IPS-15b (cell line): ENCODE measurements at regions not wholly inside any gene's neighbourhood (a gene's known extent, or its start where the extent isn't known, plus 50 kb on each side); places are given as distances from the start of the nearest gene placed in this dataset.
"Not testable (repeated sequence)": the region's sequence is repeated elsewhere in the genome, so short reads cannot be mapped to it uniquely, and the experiment has no call there.

Experiments used
- H3K27me3 ChIP-seq: one replicate; pipeline ENCODE4 v1.6.1; 2013; ENCODE audit warnings: low read length; ENCODE audit not compliant: control insufficient read depth, insufficient read depth
- H3K36me3 ChIP-seq: one replicate; pipeline ENCODE4 v1.6.1; 2013; ENCODE audit warnings: low read length; ENCODE audit not compliant: control insufficient read depth, insufficient read depth
- H3K4me1 ChIP-seq: one replicate; pipeline ENCODE4 v1.6.1; 2013; ENCODE audit warnings: mild to moderate bottlenecking, low read length; ENCODE audit not compliant: control insufficient read depth, insufficient read depth
- H3K4me3 ChIP-seq: one replicate; pipeline ENCODE4 v1.5.1; 2013; ENCODE audit warnings: low read depth, low read length
- H3K9ac ChIP-seq: one replicate; pipeline ENCODE4 v1.6.1; 2013; ENCODE audit warnings: low read depth, mild to moderate bottlenecking, low read length
- H3K9me3 ChIP-seq: one replicate; pipeline ENCODE4 v1.6.1; 2013; ENCODE audit warnings: mild to moderate bottlenecking, low read length; ENCODE audit not compliant: control insufficient read depth, insufficient read depth

DNA sequence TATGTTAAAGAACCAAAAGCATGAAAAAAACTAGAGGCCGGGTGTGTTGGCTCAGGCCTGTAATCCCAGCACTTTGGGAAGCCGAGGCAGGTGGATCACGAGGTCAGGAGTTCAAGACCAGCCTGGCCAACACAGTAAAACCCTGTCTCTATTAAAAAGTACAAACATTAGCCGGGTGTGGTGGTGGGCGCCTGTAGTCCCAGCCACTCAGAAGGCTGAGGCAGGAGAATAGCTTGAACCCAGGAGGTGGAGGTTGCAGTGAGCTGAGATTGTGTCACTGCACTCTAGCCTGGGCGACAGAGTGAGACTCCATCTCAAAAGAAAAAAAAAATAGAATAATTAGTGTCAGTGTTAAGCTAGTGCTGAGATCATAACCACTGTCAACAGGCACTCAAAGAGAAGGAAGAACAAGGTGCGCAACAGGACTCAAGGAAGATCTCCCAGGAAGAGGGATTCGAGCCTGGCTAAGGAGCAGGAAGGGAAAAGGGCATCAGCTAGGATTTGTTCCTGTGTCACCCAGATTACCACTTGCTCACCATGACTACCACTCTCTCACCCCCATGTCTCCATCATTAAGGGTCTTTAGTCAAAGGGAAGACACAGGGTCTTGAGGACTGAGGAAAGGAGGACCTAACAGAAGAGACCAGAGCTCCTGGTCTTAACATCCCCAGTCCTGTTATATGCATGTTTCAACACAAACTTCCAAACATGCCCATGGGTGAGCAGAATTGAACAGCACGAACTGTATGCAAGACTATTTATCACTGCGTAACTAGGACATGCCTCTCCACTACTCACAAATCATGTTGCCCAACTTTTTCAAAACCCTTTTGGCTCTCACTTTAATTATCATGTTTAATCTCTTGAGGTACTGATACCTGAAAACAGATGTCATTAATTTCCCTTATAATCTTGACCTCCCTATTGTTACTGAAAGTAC lies 88.3 kb upstream of the PLEKHM1 start:
- Histone ChIP-seq H3K9ac (no peak overlapping the region), H3K36me3 (peaks cover 4% of the 10 kb centered on the region), H3K9me3 (no peaks in the 10 kb centered on the region), H3K27me3 (no peaks in the 10 kb centered on the region), H3K4me3 (no peak overlapping the region), H3K4me1 (peaks cover 3% of the 10 kb centered on the region)

DNA sequence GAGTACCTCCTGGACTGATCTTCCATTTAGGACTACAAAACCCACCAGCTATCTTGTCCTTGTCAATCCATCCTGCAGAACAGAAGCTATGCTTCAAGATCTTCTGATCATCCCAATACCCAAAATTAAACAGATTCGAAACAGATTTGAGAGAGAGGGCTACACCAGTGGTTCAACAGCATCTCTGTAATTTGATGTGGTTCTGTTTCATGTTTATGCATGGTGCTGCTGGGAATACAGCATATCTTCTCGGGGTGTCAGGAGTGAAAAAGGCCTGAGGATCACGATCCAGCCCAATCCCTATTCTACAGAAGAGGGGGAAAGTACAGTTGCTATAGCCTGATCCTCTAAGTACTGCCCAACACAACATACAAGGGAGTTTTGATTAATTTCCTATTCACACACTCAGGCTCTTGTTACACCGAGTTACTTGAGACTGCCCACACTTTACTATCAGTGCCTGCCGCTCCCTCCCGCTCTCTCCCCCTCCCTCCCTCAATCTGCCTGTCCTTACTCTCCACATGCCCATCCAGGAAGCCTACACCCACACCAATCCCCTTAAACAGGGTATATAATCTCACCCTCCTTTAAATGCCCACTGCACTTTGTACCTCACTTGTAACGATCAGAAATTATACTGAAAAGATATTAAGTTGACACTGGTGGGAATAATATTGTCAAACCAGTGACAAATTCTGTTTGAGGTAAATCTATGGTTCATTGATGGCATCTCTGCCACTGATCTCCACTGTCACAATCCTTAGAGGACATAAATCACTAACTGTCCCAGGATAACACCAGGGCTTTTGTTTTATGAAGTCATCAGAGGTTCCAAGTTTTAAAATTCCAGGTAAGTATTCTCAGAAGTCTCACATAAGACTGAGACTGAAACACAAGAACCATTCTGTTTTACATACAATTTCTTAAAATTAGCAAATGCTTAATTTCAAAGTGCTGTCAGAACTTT lies 89.3 kb upstream of the PLEKHM1 start:
- Histone ChIP-seq H3K4me1 (peaks cover 3% of the 10 kb centered on the region), H3K9ac (no peak overlapping the region)

DNA sequence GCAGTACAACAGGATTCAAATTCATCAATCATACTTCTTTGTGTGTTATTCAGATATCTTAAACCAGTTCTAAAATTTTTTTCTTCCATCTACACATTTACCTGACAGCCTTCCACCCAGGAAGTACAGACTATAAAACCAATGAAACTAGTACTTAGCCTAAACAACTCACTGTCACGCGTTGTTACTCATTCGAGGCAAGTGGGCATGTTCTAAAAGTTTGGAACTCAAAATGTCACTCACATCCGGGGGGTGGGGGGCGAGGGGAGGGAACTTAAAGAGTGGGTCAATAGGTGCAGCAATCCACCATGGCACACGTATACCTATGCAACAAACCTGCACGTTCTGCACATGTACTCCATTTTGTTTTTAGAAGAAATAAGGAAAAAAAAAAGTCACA lies 90.4 kb upstream of the PLEKHM1 start:
- Histone ChIP-seq H3K27me3 (no peaks in the 10 kb centered on the region), H3K9me3 (no peaks in the 10 kb centered on the region), H3K4me1 (peaks cover 3% of the 10 kb centered on the region), H3K36me3 (peaks cover 4% of the 10 kb centered on the region), H3K9ac (no peak overlapping the region), H3K4me3 (no peak overlapping the region)

More for the DNA sequence above, 89.3 kb upstream of the PLEKHM1 start:
- H3K27me3 ChIP-seq: no peaks in the 10 kb centered on the region
- H3K9me3 ChIP-seq: no peaks in the 10 kb centered on the region
- no peak overlapping the region for H3K4me3 ChIP-seq
- H3K36me3 ChIP-seq: peaks cover 4% of the 10 kb centered on the region

DNA sequence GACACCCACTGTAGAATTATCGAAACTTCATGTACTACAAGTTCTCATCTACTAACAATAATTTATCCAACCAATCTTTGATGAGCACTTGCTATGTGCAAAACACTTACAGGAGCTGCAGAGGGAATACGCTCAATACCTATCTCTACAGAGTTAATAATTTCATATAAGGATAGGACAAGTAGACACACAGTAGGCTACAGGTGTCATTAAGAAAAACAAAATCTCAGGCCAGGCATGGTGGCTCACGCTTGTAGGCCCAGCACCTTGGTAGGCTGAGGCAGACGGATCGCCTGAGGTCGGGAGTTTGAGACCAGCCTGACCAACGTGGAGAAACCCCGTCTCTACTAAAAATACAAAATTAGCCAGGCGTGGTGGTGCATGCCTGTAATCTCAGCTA lies 91.3 kb upstream of the PLEKHM1 start:
- H3K36me3 ChIP-seq: peaks cover 4% of the 10 kb centered on the region
- H3K4me3 ChIP-seq: no peak overlapping the region
- H3K9me3 ChIP-seq: no peaks in the 10 kb centered on the region
- H3K4me1 ChIP-seq: peaks cover 3% of the 10 kb centered on the region
- no peaks in the 10 kb centered on the region for H3K27me3 ChIP-seq
- H3K9ac ChIP-seq: no peak overlapping the region

DNA sequence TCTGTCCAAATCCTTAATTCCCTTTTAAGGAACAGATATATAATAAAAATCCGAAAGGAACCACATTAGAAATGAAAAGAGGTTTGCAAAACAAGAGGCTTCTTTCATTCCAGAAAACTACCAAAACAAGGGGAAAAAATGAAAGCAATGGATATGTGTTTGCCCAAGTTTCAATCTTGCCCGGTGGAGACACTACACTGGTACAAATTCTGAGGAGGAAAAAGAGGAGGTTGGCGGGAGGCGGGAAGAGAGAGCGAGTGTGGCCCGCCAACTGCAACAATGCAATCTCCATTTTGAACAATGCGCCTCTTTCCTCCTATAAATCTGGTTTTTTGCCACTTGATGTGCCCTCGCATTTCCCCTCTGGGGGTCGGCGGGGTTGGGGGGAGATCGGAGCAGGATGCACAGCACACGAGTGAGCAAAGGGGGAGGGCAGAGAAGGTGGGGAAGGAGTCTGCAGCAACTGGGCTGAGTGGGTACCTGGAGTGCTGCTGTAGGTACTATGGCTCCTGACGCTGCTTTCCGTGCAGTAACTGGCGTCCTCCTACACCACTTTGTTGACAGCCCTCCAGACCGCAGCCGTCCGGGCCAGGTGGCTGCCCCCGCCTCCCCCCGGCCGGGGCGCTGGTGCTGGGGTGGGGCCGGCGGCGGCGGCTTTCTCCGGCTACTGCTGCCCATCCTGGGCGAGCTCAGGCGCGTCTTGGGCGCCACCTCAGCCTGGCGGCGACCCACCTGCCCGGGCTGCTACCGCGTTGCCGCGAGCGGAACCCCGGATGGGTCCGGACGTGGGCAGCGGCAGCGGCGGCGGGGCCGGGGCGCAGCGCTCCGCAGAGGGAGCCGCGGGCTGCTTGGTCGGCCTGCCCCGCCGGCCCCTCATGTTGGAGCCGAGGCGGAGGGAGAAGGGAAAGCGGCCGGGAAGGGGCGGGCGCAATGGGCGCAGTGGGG lies 93.8 kb upstream of the PLEKHM1 start:
- no peaks in the 10 kb centered on the region for H3K9me3 ChIP-seq
- H3K36me3 ChIP-seq: peaks cover 4% of the 10 kb centered on the region
- H3K9ac ChIP-seq: peak overlapping the region; percentile 98
- no peaks in the 10 kb centered on the region for H3K27me3 ChIP-seq
- peak overlapping the region; percentile 95 for H3K4me3 ChIP-seq
- H3K4me1 ChIP-seq: peaks cover 3% of the 10 kb centered on the region

DNA sequence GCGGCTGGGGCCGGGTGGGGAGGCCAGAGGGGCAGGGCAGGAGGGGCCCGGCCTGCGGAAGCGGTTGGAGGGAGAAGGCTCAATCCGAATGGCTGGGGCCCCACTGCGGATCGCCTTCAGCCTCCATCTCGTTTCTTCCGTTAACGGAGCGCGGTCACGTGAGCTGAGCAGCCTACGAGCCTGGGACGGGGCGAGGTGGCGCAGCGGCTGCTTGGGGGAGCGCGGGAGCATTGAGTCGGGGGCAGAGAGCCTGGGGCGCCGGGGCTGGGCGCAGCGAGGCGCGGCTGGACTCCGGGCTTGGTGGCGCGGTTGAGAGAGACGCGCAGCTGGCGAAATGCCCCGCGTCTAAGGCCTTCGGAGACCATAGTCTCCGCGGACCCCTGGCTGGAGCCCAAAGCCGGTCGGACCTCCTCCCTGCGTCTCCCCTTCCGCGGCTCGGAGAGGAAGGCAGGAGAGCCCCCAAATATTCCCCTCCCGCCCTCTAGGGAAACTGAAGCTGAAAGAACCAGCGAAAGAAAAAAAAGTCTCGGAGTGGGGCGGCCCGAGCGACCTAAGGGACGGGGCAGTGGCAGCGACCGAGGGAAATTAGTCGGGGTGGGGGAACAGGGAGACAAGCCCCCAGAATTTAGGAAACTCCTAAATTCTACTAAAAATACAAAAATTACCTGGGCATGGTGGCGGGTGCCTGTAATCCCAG lies 94.7 kb upstream of the PLEKHM1 start:
- H3K9ac ChIP-seq: peak overlapping the region; percentile 24
- not testable (repeated sequence) for H3K4me1 ChIP-seq, H3K9me3 ChIP-seq, H3K27me3 ChIP-seq, H3K36me3 ChIP-seq
- peak overlapping the region; percentile 95 for H3K4me3 ChIP-seq

DNA sequence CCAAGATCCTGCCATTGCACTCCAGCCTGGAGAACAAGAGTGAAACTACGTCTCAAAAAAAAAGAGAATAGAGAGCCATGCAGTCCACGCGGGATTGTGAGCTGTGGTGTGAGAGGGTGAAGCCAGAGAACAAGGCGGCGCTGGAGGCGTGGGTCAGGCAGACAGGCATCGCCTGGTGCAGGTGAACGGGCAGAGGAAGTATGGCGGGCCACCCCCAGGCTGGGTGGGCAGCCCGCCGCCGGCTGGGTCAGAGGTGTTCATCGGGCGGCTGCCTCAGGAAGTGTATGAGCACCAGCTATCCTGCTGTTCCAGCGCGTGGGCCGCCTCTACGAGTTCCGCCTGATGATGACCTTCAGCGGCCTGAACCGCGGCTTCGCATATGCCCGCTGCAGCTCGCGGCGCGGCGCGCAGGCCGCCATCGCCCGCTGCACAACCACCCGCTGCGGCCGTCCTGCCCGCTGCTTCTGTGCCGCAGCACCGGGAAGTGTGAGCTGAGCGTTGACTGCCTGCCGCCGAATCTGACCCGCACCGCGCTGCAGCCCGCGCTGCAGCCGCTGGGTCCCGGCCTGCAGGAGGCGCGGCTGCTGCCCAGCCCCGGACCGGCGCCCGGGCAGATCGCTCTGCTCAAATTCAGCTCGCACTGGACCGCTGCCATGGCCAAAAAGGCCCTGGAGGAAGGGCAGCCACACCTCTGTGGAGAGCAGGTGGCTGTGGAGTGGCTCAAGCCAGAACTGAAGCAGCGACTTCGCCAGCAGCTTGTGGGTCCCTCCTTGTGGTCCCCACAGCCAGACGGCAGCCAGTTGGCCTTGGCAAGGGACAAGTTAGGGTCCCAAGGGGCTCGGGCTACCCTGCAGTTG lies 95.5 kb upstream of the PLEKHM1 start:
- not testable (repeated sequence) for H3K27me3 ChIP-seq, H3K9ac ChIP-seq, H3K36me3 ChIP-seq, H3K4me1 ChIP-seq, H3K9me3 ChIP-seq
- H3K4me3 ChIP-seq: peak overlapping the region; percentile 46

DNA sequence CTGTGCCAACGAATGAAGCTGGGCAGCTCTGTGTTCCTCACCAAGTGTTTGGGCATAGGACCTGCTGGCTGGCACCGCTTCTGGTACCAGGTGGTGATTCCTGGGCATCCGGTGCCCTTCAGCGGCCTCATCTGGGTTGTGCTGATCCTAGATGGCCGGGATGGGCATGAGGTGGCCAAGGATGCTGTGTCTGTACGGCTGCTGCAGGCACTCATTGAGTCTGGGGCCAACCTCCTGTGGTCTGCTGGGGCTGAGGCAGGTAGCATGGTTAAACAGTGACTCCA lies 96.1 kb upstream of the PLEKHM1 start:
- H3K36me3 ChIP-seq, H3K9ac ChIP-seq, H3K4me1 ChIP-seq, H3K4me3 ChIP-seq, H3K9me3 ChIP-seq, H3K27me3 ChIP-seq: not testable (repeated sequence)

DNA sequence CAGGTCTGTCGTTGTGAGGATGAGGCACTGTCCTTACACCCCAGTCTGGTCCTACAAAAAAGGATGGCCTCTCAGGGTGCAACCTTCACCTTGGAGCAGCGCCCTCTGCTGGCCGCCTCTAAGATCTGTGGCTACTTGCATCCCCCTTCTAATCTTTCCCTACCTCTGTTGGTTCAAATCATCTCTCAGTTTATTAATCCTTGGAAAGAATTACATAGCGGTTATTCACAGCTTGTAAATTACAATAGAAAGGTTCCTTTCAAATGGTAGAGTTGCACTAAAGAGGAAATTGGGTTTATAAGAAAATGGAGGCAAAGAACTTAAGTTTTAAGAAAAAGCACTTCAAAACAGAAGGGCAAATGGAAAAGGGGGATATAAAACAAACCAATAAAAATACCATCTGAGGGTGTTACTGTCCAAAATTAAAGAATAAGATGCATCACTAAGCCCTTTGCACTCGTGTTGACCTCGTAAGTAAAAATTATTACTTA lies 102.0 kb upstream of the PLEKHM1 start:
- not testable (repeated sequence) for H3K9ac ChIP-seq, H3K4me1 ChIP-seq, H3K27me3 ChIP-seq, H3K36me3 ChIP-seq, H3K4me3 ChIP-seq, H3K9me3 ChIP-seq

DNA sequence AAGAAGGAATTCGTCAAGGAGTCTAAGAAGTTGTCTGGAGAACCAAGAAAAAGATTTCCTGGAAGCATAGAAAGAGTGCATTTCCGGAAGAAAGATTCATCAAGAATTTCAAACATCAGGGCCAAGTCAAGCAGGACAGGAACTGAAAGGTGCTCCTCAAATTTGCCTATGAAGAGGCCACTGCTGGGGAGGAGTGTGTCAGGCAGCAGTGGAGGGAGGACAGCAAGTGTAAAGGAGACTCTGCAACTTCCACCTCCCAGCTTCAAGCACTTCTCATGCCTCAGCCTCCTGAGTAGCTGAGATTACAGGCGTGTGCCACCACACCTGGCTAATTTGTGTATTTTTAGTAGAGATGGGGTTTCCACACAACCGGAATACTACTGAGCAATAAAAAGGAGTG lies 105.8 kb upstream of the PLEKHM1 start:
- not testable (repeated sequence) for H3K4me3 ChIP-seq, H3K9me3 ChIP-seq, H3K4me1 ChIP-seq, H3K27me3 ChIP-seq, H3K36me3 ChIP-seq, H3K9ac ChIP-seq
